Right renal pelvis (tissue), 4 donors: ENCODE measurements at regions not wholly inside any gene's neighbourhood (a gene's known extent, or its start where the extent isn't known, plus 50 kb on each side); places are given as distances from the start of the nearest gene placed in this dataset.

Experiments used
- DNase-seq, 4 donors: peaks; one replicate each; pipeline ENCODE4 v3.0.0-alpha.2; 2013; ENCODE audit warnings: low read depth in 4 of 4, low spot score in 3 of 4, missing footprints in 1 of 4

DNA sequence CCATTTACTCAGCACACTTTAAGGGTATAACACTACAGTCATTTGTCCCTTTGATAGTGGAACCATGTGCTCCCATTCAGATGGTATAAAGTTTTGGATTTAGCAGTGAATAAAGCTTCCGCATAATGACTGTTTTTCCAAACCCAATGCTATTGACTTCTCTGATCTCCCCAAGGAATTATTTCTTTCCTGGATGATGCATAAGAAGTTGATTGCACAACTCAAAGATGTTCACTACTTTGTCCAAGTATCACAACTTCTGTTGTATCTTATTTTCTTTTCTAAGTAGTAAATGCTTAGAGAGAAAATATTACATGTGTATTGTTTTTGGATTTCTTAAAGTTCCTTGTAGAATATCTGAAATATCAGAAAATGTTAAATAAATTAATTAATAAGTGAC is 300.2 kb downstream of the GPM6A start:
- no peak for DNase-seq

DNA sequence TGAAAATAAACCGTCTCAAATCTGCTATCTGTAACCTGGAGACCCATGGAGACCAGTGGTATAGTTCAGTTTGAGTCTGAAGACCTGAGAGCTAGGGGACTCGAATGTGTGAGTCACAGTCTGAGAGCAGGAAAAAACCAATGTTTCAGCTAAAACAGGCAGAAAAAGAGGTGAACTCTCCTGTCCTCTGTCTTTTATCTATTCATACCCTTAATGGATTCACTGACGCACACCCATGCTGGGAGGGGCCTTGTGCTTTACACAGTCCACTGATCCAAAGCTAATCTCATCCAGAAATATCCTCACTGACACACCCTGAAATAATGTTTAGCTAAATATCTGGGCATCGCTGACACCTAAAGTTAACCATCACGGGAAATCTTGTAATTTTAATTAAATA is 297.9 kb downstream of the GPM6A start:
- no peak for DNase-seq

DNA sequence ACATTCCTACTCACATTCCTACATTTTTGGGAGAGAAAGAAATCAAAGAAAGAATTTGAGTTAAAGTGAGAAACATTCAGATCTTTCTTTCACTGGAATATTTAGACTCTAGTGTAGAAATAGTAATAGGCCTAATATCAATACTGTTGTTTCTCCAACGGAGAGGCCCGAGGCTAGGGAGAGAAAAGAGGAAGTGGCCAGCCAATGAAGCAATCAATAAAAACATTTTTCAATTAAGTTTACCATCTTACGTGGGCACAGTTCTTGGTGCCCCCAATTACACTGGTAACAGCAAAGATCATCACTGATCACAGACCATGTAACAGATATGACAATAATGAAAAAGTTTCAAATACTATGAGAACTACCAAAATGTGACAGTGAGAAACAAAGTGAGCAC is 281.4 kb downstream of the GPM6A start:
- DNase-seq, result no peak

DNA sequence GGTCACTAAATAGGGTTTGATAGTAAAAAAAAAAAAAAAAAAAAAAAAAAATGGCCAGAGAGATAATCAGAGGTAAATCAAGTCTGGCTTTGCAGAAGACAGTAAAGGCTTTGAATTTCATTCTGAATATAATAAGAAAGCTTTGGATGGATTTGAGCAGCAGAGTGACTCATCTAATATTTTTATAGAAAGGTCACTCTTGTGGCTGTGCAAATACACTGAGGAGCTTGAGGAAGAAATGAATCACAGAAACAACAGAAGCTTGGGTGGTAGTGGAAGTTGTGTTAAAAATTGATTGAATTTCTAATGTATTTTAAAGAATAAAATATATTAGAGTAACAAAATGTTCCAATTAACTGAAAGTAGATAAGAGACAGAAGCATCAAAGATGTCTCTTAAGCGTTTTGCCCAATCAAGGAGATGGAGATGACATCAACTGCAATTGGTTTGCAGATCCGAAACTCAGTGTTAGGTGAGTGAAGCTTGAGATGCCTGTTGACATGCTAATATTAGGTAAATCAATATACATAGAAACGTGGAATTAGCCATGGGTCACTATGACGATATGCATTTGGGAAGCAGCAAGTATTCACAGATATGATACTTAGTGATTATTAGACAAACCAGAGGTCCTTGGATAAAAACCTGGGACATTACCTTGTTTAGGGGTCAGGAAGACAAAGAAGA is 280.5 kb downstream of the GPM6A start:
- DNase-seq, result no peak

DNA sequence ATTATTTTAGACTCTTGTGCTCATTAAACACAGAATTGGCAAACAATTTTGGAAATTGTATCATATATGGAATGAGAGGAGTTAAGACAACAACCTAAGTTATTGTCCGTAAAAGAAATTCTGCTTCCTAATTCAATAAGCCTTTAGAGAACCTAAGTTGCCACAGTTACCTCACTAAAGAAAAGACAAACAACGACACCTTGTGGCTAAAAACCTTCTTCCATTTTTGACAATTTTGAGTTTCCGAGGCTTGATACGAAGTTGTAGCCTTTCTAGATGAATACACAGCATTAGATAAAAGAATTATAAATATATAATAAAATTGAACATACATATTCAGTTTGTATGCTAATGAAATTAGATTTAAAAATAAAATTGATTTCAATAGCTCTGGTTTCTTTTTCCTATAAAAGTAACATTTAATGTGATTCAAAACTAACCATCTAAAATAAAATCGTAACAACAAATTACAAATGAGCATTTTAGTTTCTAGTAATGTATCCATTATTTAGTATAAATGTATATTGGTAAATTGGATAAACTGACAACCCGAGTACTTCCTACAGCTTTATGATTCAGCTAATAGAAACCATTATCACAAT is 275.1 kb downstream of the GPM6A start:
- peak; percentile 12 to 53 (median 22) for DNase-seq

DNA sequence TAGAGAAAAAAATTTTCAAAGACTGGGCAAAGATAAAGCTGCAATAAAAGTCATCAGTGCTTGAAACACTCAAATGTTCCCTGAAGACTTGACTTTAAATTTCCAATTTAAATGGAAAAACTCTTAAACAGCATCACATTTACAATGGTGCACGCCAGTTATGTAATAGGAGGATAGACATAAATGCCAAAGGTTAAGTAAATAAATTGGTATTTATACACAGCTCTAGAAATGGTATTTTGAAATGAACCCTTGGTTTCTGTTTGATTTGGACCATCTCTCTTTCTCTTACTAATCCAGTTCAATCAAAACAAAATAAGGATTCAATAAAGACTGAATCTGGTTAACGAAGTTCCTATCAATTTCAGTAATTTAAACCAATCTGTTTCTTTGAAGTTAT is 272.6 kb downstream of the GPM6A start:
- DNase-seq, result no peak

- DNase-seq, result no peak
Measured at GRCh38 chr4:175540151-175540550, 271.9 kb downstream of the GPM6A start.

GRCh38 chr4:175540732-175541131 is 271.3 kb downstream of the GPM6A start:
- no peak for DNase-seq

GRCh38 chr4:175542786-175543185 is 269.3 kb downstream of the GPM6A start:
- peak in 2 of 4 donors; percentile 5 to 13 for DNase-seq

- no peak for DNase-seq
Measured at GRCh38 chr4:175559126-175559525, 252.9 kb downstream of the GPM6A start.

DNA sequence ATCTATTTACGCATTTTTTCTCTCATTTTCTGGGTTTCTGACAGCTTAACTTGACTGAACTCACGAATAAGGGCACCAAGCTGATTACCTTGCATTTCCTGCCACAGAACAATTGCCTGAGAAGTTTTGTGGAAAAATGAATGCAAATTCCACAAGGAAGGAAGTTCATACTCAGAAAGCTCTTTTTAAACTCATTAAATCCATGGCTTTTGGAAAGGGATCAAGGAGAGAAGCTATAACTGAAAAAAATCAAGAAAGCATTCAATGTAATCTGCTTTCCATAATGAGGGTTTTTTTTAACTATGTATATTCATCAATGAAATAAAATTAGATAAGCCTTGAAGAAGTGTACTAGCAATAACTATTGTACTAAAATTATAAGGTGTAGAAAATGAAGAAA is 252.5 kb downstream of the GPM6A start:
- DNase-seq, result no peak

DNA sequence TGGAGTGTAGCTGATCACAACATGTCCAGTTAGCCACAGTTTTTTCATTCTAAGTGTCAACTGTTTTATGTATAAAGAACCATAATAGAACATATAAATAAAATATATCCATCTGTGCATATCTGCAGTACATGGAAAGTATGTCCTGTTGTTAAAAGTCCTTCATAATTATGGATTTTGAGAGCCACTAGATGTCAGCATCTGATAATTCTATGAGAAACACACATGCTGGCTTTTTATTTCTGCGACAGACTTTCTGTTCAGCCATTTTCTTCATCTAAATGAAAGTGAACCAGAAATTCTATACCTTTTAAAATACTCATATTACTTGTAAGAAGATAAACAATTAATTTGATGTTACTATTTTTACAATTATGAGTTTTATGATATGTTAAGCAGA is 251.5 kb downstream of the GPM6A start:
- peak in 1 of 4 donors; percentile 2 for DNase-seq

DNA sequence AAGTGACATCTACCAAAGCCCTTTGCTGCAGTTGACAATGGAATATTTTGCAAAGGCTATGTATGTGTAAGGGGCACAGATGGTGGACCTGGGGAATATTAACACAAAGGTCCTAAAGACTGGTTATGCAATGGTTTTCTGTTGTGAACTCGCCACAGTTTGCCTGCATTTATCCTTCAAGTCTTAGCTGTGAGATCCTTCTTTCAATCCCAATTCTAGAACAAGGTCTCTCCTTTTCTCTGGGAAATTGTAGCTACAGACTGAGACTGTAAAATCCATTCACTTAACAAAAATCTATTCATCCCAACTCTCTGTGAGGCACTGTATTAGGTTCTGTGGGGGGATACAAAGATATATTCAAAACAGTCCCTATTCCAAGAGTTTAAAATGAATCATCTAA is 250.4 kb downstream of the GPM6A start:
- DNase-seq, result no peak

DNA sequence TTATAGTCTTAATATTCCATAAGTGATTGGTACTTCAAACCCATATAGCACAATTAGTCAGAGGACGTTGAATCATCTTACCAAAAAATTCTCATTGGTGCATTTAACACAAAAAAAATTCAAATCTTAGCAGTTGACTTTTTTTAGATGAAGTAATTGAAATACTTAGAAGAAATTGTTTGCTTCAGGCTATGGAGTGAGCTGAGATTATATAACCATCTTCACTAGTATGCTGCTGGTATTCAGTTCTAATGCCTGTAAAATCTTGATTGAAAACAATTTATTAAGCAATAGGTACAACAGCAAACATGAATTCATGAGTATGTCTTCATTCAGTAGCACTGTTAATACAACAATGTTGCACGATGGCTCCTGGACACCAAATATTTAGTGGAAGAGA is 250.0 kb downstream of the GPM6A start:
- DNase-seq, result no peak

DNA sequence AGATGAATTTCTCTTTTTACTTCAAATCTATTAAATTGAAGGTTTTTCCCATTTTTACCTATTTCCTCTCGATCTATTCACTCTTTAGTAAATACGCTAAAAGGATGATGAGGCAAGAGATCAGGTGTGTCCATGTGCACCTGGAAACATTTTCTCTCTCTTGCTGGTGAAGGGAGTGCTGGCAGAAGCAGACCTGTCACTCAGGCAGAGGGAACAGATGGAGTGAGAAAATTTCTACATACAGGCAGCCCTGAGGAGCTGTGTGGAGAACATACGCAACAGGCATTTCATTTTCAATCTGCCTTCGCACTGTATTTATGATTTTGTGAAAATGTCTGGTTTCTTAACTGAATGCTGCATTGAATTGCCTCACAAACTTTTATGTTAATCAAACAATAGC is 249.5 kb downstream of the GPM6A start:
- DNase-seq, result no peak
